Breast epithelium (tissue), 4 donors: ENCODE measurements at regions not wholly inside any gene's neighbourhood (a gene's known extent, or its start where the extent isn't known, plus 50 kb on each side); places are given as distances from the start of the nearest gene placed in this dataset.
"Not testable (repeated sequence)": the region's sequence is repeated elsewhere in the genome, so short reads cannot be mapped to it uniquely, and the experiment has no call there.

ENCODE experiments used
- DNase-seq, 2 donors: peaks; one replicate each; pipeline ENCODE4 v3.0.0-alpha.2; 2019; ENCODE audit warnings: low spot score in 2 of 2
- H3K27ac ChIP-seq, 2 donors: fragments of 200-600 bp; sonication (generic) in 1 of 2; one replicate each; pipeline ENCODE4 v1.5.1; 2016 to 2019; ENCODE audit warnings: mild to moderate bottlenecking in 1 of 2
- H3K27me3 ChIP-seq, 2 donors: fragments of 200-600 bp; sonication (generic) in 1 of 2; one replicate each; pipeline versions ENCODE4 v1.5.1 to v1.6.0; 2017 to 2019; ENCODE audit warnings: control low read depth in 1 of 2, mild to moderate bottlenecking in 1 of 2
- H3K36me3 ChIP-seq: fragments of 200-600 bp; one replicate; pipeline ENCODE4 v1.5.1; 2019
- H3K4me1 ChIP-seq, 2 donors: fragments of 200-600 bp; sonication (generic); one replicate each; pipeline ENCODE4 v1.5.1; 2016 to 2019; ENCODE audit warnings: control low read depth in 1 of 2
- H3K4me3 ChIP-seq, 3 donors: fragments of 200-600 bp; sonication (generic); 1 replicate in 2 of 3; 2 replicates in 1 of 3; pipeline ENCODE4 v1.5.1; 2016 to 2019; ENCODE audit warnings: mild to moderate bottlenecking in 3 of 3, moderate library complexity in 2 of 3
- H3K9me3 ChIP-seq, 2 donors: fragments of 200-600 bp; sonication (generic) in 1 of 2; one replicate each; pipeline ENCODE4 v1.5.1; 2016 to 2019; ENCODE audit warnings: control low read depth in 1 of 2
- CTCF ChIP-seq, 3 donors: fragments of 450-650 bp; IDR thresholded peaks; one replicate each; pipeline ENCODE4 v1.5.1; 2016 to 2017; ENCODE audit warnings: antibody characterized with exemption in 3 of 3, mild to moderate bottlenecking in 3 of 3, moderate library complexity in 3 of 3
- POLR2A ChIP-seq: fragments of 450-650 bp; IDR thresholded peaks from one replicate; pipeline ENCODE4 v1.6.1; 2016; ENCODE audit warnings: antibody characterized with exemption, mild to moderate bottlenecking, moderate library complexity
- POLR2AphosphoS5 ChIP-seq, 3 donors: sonication (generic); formaldehyde crosslinking; IDR thresholded peaks; one replicate each; pipeline ENCODE4 v1.6.1; 2017; ENCODE audit warnings: antibody characterized with exemption in 3 of 3
- intact Hi-C: fragments of 100-400 bp; cut with DNase I; formaldehyde crosslinking; loops from one replicate; pipeline ENCODE4 v1.15.1; 2023; ENCODE audit warnings: low total_unique reads

GRCh38 chr1:220966041-220966440, 86.8 kb downstream of the HLX start:
- TF ChIP-seq CTCF (IDR thresholded peaks at IDR 0.05) (no peak), POLR2AphosphoS5 (IDR thresholded peaks at IDR 0.05) (no peak)
- peaks cover 0 to 9% of the 10 kb centered on the region in 2 donors for H3K9me3 ChIP-seq
- intact Hi-C loops, result no loop called here
- H3K36me3 ChIP-seq, result no peaks in the 10 kb centered on the region
- H3K27ac ChIP-seq, result no peak overlapping the region
- no peak for DNase-seq
- H3K4me1 ChIP-seq, result no peaks in the 10 kb centered on the region
- no peak overlapping the region for H3K4me3 ChIP-seq
- H3K27me3 ChIP-seq, result no peaks in the 10 kb centered on the region

GRCh38 chr1:220966473-220966872, 87.2 kb downstream of the HLX start:
- H3K4me1 ChIP-seq, result no peaks in the 10 kb centered on the region
- no peak overlapping the region for H3K27ac ChIP-seq
- H3K9me3 ChIP-seq, result peaks cover 0 to 9% of the 10 kb centered on the region in 2 donors
- no peak for DNase-seq
- intact Hi-C loops, result no loop called here
- no peak overlapping the region for H3K4me3 ChIP-seq
- TF ChIP-seq POLR2A, result no peak
- TF ChIP-seq CTCF (IDR thresholded peaks at IDR 0.05), result no peak
- no peak for TF ChIP-seq POLR2AphosphoS5 (IDR thresholded peaks at IDR 0.05)
- no peaks in the 10 kb centered on the region for H3K36me3 ChIP-seq
- no peaks in the 10 kb centered on the region for H3K27me3 ChIP-seq

- Histone ChIP-seq H3K36me3 (no peaks in the 10 kb centered on the region), H3K4me3 (no peak overlapping the region), H3K9me3 (peaks cover 0 to 9% of the 10 kb centered on the region in 2 donors), H3K4me1 (no peaks in the 10 kb centered on the region), H3K27ac (no peak overlapping the region), H3K27me3 (no peaks in the 10 kb centered on the region)
- TF ChIP-seq POLR2AphosphoS5 (IDR thresholded peaks at IDR 0.05), result no peak
- no peak for TF ChIP-seq CTCF (IDR thresholded peaks at IDR 0.05)
- no peak for TF ChIP-seq POLR2A
- intact Hi-C loops, result no loop called here
- no peak for DNase-seq
These were observed 87.8 kb downstream of the HLX start for GRCh38 chr1:220966881-220967611.

GRCh38 chr1:220967911-220968310, 88.7 kb downstream of the HLX start:
- Histone ChIP-seq H3K27ac (no peak overlapping the region), H3K9me3 (peaks cover 0 to 9% of the 10 kb centered on the region in 2 donors), H3K36me3 (no peaks in the 10 kb centered on the region), H3K4me1 (no peaks in the 10 kb centered on the region), H3K4me3 (no peak overlapping the region), H3K27me3 (no peaks in the 10 kb centered on the region)
- intact Hi-C loops, result no loop called here
- DNase-seq, result no peak
- no peak for TF ChIP-seq CTCF (IDR thresholded peaks at IDR 0.05)
- TF ChIP-seq POLR2A, result no peak
- TF ChIP-seq POLR2AphosphoS5 (IDR thresholded peaks at IDR 0.05), result no peak

- H3K9me3 ChIP-seq, H3K27ac ChIP-seq, DNase-seq, intact Hi-C loops, H3K4me1 ChIP-seq, H3K4me3 ChIP-seq, H3K27me3 ChIP-seq, H3K36me3 ChIP-seq: not testable (repeated sequence)
These were observed 90.0 kb downstream of the HLX start for GRCh38 chr1:220969281-220969680.
